NCI-H2227 treated with DMSO at 0.1 percent for 48 hours (cell line): ENCODE measurements at regions not wholly inside any gene's neighbourhood (a gene's known extent, or its start where the extent isn't known, plus 50 kb on each side); places are given as distances from the start of the nearest gene placed in this dataset.
"Not testable (repeated sequence)": the region's sequence is repeated elsewhere in the genome, so short reads cannot be mapped to it uniquely, and the experiment has no call there.

Experiments used
- DNase-seq: peaks from one replicate; lab custom pipeline; 2025; lab: John Stamatoyannopoulos, UW

- no peak for DNase-seq
Observed at GRCh38 chr1:90864681-90865080, 147.6 kb upstream of the BARHL2 start.

GRCh38 chr1:90862782-90863181 is 145.7 kb upstream of the BARHL2 start:
- DNase-seq, result no peak

GRCh38 chr1:90861421-90861820 is 144.3 kb upstream of the BARHL2 start:
- not testable (repeated sequence) for DNase-seq

GRCh38 chr1:90856463-90857007 is 139.4 kb upstream of the BARHL2 start:
- no peak for DNase-seq

- DNase-seq, result no peak
Observed at GRCh38 chr1:90854397-90854924, 137.4 kb upstream of the BARHL2 start.

- no peak for DNase-seq
Observed at GRCh38 chr1:90851711-90852050, 134.6 kb upstream of the BARHL2 start.

GRCh38 chr1:90850898-90851710 is 134.0 kb upstream of the BARHL2 start:
- peak; percentile 71 for DNase-seq

GRCh38 chr1:90850181-90850897 is 133.2 kb upstream of the BARHL2 start:
- no peak for DNase-seq

GRCh38 chr1:90841473-90841872 is 124.4 kb upstream of the BARHL2 start:
- no peak for DNase-seq

GRCh38 chr1:90840352-90840751 is 123.2 kb upstream of the BARHL2 start:
- no peak for DNase-seq

GRCh38 chr1:90839323-90839722 is 122.2 kb upstream of the BARHL2 start:
- DNase-seq, result no peak

GRCh38 chr1:90838720-90839119 is 121.6 kb upstream of the BARHL2 start:
- no peak for DNase-seq

- DNase-seq, result no peak
Observed at GRCh38 chr1:90837420-90837819, 120.3 kb upstream of the BARHL2 start.

- no peak for DNase-seq
Observed at GRCh38 chr1:90836345-90836679, 119.2 kb upstream of the BARHL2 start.

- no peak for DNase-seq
Observed at GRCh38 chr1:90835661-90836344, 118.7 kb upstream of the BARHL2 start.

- no peak for DNase-seq
Observed at GRCh38 chr1:90834886-90835660, 118.0 kb upstream of the BARHL2 start.

GRCh38 chr1:90834354-90834885 is 117.3 kb upstream of the BARHL2 start:
- DNase-seq, result no peak

GRCh38 chr1:90833466-90834110 is 116.5 kb upstream of the BARHL2 start:
- no peak for DNase-seq

GRCh38 chr1:90831910-90832309 is 114.8 kb upstream of the BARHL2 start:
- peak; percentile 30 for DNase-seq

- no peak for DNase-seq
Observed at GRCh38 chr1:90826834-90827233, 109.7 kb upstream of the BARHL2 start.

- DNase-seq, result no peak
Observed at GRCh38 chr1:90826024-90826423, 108.9 kb upstream of the BARHL2 start.
